AG04450 (cell line): ENCODE measurements at regions not wholly inside any gene's neighbourhood (a gene's known extent, or its start where the extent isn't known, plus 50 kb on each side); places are given as distances from the start of the nearest gene placed in this dataset.
"Not testable (repeated sequence)": the region's sequence is repeated elsewhere in the genome, so short reads cannot be mapped to it uniquely, and the experiment has no call there.

Source experiments
- CTCF ChIA-PET: fragments of 300-600, 350-600 bp; formaldehyde crosslinking; extraction: SDS; loops from one replicate; lab custom pipeline; 2022; ENCODE audit warnings: antibody characterized with exemption, inconsistent platforms; lab: Charles Lee
- POLR2A ChIA-PET: fragments of 350-600 bp; formaldehyde crosslinking; extraction: SDS; loops from one replicate; lab custom pipeline; 2021; ENCODE audit warnings: antibody characterized with exemption, inconsistent platforms; lab: Yijun Ruan, JAX
- DNase-seq: peaks from one replicate; pipeline ENCODE4 v3.0.0-alpha.2; 2011; ENCODE audit warnings: low read depth, low spot score
- H3K27ac ChIP-seq: one replicate; pipeline ENCODE4 v1.5.1; 2012; ENCODE audit warnings: low read depth, low read length, control low read depth
- H3K27me3 ChIP-seq: one replicate; pipeline ENCODE4 v1.6.0; 2012; ENCODE audit warnings: low read length; ENCODE audit not compliant: control insufficient read depth, insufficient read depth
- H3K4me3 ChIP-seq: 2 replicates; pipeline ENCODE4 v1.5.1; 2011; ENCODE audit warnings: mild to moderate bottlenecking, low read depth, low read length, control low read depth
- H3K9me3 ChIP-seq: 2 replicates; pipeline ENCODE4 v1.5.1; 2012; ENCODE audit warnings: low read length; ENCODE audit not compliant: control insufficient read depth, insufficient read depth
- TF ChIP-seq, protein P1 (sequence below): IDR thresholded peaks from 2 replicates; pipeline ENCODE4 v1.5.1; 2011; ENCODE audit warnings: low read depth, low read length, control low read depth, inconsistent platforms

DNA sequence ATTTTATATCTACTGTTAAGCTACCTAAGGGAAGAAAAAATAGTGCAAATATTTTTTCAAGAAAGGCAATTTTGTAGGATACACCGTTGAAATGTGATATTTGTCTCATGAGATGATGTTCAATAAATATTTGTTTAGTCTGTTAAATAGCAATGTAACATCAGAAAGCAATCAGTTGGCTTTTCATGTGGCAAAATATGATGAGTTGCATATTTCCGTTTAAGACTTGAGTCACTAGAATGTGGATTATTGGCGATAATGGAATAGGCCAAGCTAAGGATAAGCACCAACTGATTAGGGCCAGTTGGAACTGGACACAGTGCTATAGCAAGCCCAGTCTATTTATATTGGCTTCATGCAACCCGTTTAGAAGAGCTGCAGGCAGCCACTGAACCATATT is 250.4 kb upstream of the SLC16A7 start:
- TF ChIP-seq, protein P1, sequence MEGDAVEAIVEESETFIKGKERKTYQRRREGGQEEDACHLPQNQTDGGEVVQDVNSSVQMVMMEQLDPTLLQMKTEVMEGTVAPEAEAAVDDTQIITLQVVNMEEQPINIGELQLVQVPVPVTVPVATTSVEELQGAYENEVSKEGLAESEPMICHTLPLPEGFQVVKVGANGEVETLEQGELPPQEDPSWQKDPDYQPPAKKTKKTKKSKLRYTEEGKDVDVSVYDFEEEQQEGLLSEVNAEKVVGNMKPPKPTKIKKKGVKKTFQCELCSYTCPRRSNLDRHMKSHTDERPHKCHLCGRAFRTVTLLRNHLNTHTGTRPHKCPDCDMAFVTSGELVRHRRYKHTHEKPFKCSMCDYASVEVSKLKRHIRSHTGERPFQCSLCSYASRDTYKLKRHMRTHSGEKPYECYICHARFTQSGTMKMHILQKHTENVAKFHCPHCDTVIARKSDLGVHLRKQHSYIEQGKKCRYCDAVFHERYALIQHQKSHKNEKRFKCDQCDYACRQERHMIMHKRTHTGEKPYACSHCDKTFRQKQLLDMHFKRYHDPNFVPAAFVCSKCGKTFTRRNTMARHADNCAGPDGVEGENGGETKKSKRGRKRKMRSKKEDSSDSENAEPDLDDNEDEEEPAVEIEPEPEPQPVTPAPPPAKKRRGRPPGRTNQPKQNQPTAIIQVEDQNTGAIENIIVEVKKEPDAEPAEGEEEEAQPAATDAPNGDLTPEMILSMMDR = no peak
- ChIA-PET CTCF (no interaction called here), POLR2A (no interaction called here)
- Histone ChIP-seq H3K27me3 (no peaks in the 10 kb centered on the region), H3K9me3 (no peaks in the 10 kb centered on the region), H3K4me3 (no peak overlapping the region), H3K27ac (no peak overlapping the region)
- no peak for DNase-seq

DNA sequence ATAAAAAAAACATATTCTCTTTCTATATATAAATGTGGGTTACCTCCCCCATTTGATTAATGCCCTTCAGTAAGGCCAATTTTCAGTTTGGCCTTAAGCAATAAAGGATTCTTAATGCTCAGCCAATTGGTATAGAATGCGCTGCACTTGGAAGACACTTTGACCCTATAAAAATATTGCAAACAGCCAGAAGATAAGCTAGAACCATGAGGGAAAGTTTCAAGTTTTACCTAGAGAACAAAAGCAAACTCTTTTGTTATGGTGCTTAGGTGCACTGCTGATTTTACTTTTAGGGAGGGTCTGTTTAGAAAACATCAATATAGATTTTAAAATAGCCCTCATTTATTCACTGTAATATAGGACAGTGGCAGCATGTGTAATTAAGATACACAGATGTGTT is 251.6 kb upstream of the SLC16A7 start:
- DNase-seq = no peak
- CTCF ChIA-PET = no interaction called here
- TF ChIP-seq, protein P1 = no peak
- no peaks in the 10 kb centered on the region for H3K9me3 ChIP-seq
- H3K27me3 ChIP-seq = no peaks in the 10 kb centered on the region
- no peak overlapping the region for H3K4me3 ChIP-seq
- POLR2A ChIA-PET = no interaction called here
- no peak overlapping the region for H3K27ac ChIP-seq

DNA sequence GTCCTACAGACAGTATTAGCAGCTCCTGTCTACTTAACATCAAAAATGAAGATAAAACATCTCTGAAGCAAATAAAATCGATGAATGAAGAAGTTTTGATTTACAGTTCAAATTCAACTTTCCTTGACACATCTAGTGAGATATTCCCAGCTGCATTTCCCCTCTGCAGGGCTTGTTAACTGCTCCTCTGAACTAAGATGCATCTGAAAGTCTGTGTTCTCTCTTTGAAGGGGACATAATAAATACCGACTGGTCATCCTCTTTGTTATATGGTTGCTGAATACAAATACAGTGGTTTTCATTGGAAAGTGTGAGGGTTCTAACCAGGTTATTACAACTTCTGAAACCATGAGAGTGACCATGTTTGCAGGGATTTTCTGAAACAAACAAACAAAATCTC is 266.4 kb upstream of the SLC16A7 start:
- H3K9me3 ChIP-seq = no peaks in the 10 kb centered on the region
- no peak for DNase-seq
- no peaks in the 10 kb centered on the region for H3K27me3 ChIP-seq
- TF ChIP-seq, protein P1 = no peak
- no peak overlapping the region for H3K27ac ChIP-seq
- ChIA-PET CTCF (no interaction called here), POLR2A (no interaction called here)
- H3K4me3 ChIP-seq = no peak overlapping the region

DNA sequence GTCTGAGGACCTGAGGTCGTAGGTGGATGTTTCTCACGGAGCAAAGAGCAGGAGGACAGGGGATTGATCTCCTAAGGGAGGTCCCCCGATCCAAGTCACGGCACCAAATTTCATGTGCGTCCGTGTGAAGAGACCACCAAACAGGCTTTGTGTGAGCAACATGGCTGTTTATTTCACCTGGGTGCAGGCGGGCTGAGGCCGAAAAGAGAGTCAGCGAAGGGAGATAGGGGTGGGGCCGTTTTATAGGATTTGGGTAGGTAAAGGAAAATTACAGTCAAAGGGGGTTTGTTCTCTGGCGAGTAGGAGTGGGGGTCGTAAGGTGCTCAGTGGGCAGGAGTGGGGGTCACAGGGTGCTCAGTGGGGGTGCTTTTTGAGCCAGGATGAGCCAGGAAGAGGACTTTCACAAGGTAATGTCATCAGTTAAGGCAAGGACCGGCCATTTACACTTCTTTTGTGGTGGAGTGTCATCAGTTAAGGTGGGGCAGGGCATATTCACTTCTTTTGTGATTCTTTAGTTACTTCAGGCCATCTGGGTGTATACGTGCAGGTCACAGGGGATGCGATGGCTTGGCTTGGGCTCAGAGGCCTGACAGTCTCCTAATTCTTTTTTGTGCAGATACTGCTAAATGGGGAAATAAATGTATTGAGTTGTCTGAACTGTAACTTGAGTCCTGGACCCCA is 267.3 kb upstream of the SLC16A7 start:
- H3K9me3 ChIP-seq, H3K27me3 ChIP-seq, POLR2A ChIA-PET, H3K27ac ChIP-seq, DNase-seq, H3K4me3 ChIP-seq, CTCF ChIA-PET: not testable (repeated sequence)

DNA sequence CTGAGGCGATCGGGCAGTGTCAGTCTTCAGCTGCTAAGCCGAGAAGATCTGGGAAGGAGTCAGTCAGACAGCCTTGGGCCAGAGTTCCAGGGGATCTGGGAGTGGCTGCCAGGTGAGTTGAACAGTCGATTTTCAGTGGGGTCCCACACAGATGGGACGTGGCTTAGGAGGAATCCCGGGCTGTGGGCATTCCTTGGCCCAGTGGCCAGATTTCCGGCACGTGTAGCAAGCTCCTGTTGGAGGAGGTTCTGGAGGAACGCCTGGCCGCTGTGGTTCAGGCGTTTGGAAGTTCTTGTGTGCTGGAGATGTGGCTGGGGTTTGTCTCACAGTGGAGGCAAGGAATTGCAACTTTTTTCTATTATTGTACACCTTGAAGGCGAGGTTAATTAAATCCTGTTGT is 269.4 kb upstream of the SLC16A7 start:
- H3K9me3 ChIP-seq, H3K4me3 ChIP-seq, POLR2A ChIA-PET, CTCF ChIA-PET, H3K27me3 ChIP-seq, DNase-seq, H3K27ac ChIP-seq: not testable (repeated sequence)

DNA sequence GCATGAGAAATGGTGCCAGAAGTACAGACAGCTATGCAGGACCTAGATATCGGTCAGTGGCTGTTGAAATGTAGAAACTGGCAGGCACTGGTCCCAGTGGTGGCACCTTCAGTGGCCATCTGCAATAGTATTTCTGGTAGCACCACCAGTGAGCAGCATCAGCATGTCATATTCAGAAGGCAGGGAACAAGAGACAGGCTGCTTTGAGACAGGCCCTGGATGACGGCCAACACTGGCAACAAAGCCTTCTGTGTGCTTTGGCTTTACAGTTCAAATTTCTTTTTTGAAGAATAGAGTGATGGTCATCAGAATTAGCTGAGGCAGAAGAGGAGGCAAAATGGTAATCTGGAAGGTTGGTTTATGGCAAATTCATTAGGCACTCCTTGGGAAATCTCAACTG is 273.4 kb upstream of the SLC16A7 start:
- ChIA-PET POLR2A (no interaction called here), CTCF (no interaction called here)
- Histone ChIP-seq H3K4me3 (no peak overlapping the region), H3K9me3 (no peaks in the 10 kb centered on the region), H3K27ac (no peak overlapping the region), H3K27me3 (no peaks in the 10 kb centered on the region)
- TF ChIP-seq, protein P1 = no peak
- DNase-seq = no peak
